ENCODE measurements at regions not wholly inside any gene's neighbourhood (a gene's known extent, or its start where the extent isn't known, plus 50 kb on each side); places are given as distances from the start of the nearest gene placed in this dataset.

DNA sequence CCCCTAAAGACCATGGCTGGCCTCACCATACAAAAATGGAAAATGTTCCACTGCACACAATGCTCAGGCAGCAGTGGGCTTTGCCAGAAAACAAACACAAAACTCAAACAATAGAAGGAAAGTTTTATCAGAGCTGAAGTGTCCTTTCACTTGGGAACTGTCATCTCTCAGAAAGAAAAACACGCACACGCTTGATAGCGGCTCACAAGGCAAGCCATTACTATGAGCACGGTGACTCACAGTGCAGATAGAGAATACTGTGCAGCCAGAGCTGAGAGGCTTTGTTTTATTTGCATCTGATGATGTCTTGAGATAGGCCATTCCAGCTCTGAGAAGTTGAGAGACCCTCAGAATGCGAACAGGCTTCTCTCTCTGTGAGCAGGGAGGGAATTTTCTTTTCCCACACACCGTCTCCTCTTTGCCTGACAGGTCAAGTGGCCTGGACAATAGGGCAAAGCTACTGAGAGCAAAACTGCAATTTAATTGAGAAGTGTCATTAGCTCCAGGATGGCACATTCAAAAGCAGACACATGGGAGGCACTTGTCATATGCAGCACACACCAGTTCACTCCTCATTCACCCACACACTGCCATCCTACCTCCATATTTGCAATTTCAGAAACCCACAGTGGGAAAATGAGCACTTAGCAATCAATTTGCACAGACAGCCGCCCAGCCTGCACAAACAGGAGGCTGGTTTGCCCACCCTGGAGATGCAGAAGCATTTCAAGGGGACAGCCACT, 236.6 kb downstream of the SS18 start (continued):
- TF ChIP-seq, protein P1, sequence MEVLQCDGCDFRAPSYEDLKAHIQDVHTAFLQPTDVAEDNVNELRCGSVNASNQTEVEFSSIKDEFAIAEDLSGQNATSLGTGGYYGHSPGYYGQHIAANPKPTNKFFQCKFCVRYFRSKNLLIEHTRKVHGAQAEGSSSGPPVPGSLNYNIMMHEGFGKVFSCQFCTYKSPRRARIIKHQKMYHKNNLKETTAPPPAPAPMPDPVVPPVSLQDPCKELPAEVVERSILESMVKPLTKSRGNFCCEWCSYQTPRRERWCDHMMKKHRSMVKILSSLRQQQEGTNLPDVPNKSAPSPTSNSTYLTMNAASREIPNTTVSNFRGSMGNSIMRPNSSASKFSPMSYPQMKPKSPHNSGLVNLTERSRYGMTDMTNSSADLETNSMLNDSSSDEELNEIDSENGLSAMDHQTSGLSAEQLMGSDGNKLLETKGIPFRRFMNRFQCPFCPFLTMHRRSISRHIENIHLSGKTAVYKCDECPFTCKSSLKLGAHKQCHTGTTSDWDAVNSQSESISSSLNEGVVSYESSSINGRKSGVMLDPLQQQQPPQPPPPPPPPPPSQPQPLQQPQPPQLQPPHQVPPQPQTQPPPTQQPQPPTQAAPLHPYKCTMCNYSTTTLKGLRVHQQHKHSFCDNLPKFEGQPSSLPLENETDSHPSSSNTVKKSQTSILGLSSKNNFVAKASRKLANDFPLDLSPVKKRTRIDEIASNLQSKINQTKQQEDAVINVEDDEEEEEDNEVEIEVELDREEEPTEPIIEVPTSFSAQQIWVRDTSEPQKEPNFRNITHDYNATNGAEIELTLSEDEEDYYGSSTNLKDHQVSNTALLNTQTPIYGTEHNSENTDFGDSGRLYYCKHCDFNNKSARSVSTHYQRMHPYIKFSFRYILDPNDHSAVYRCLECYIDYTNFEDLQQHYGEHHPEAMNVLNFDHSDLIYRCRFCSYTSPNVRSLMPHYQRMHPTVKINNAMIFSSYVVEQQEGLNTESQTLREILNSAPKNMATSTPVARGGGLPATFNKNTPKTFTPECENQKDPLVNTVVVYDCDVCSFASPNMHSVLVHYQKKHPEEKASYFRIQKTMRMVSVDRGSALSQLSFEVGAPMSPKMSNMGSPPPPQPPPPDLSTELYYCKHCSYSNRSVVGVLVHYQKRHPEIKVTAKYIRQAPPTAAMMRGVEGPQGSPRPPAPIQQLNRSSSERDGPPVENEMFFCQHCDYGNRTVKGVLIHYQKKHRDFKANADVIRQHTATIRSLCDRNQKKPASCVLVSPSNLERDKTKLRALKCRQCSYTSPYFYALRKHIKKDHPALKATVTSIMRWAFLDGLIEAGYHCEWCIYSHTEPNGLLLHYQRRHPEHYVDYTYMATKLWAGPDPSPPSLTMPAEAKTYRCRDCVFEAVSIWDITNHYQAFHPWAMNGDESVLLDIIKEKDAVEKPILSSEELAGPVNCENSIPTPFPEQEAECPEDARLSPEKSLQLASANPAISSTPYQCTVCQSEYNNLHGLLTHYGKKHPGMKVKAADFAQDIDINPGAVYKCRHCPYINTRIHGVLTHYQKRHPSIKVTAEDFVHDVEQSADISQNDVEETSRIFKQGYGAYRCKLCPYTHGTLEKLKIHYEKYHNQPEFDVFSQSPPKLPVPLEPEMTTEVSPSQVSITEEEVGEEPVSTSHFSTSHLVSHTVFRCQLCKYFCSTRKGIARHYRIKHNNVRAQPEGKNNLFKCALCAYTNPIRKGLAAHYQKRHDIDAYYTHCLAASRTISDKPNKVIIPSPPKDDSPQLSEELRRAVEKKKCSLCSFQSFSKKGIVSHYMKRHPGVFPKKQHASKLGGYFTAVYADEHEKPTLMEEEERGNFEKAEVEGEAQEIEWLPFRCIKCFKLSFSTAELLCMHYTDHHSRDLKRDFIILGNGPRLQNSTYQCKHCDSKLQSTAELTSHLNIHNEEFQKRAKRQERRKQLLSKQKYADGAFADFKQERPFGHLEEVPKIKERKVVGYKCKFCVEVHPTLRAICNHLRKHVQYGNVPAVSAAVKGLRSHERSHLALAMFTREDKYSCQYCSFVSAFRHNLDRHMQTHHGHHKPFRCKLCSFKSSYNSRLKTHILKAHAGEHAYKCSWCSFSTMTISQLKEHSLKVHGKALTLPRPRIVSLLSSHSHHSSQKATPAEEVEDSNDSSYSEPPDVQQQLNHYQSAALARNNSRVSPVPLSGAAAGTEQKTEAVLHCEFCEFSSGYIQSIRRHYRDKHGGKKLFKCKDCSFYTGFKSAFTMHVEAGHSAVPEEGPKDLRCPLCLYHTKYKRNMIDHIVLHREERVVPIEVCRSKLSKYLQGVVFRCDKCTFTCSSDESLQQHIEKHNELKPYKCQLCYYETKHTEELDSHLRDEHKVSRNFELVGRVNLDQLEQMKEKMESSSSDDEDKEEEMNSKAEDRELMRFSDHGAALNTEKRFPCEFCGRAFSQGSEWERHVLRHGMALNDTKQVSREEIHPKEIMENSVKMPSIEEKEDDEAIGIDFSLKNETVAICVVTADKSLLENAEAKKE (CRISPR knock-in tag; IDR thresholded peaks at IDR 0.05), result no peak

DNA sequence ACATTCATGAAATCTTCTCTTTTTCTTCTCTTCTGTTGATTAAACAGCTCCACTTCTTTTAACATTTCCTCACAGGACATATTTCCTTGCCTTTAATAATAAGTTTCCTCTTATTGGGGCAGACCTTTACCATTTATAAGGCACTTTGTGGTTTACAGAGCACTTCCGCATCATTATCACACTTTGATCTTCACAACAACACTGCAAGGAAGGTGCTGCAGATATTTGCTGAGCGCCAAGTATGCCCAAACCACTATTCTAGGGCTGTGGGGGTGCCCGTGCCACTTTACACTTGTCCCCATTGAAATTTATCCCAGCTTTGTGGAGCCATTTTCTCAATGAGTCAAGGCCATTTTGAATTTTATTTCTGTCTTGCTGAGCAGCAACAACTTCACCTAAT, 246.6 kb downstream of the SS18 start:
- H2AFZ ChIP-seq, result no peak overlapping the region
- H3F3A ChIP-seq (replicated peaks; ENCODE audit: low read depth), result no peaks in the 10 kb centered on the region
- Mint-ChIP-seq H3K4me1 (peaks cover 6% of the 10 kb centered on the region; the same call in 2 of the 3 replicates), H3K4me3 (no peak overlapping the region), H3K9me3 (no peaks in the 10 kb centered on the region), H3K36me3 (ENCODE audit: low read depth) (no peaks in the 10 kb centered on the region), H3K27me3 (ENCODE audit: insufficient read depth, low read depth, poor library complexity) (no peaks in the 10 kb centered on the region), H3K27ac (no peak overlapping the region)
- H3K4me2 ChIP-seq, result no peak overlapping the region
- no peaks in the 10 kb centered on the region; the same call in 1 of the 2 replicates for H3K4me1 ChIP-seq (ENCODE audit: insufficient read depth)
- no peaks in the 10 kb centered on the region for H4K20me1 ChIP-seq (replicated peaks; ENCODE audit: insufficient read depth)
- no peaks in the 10 kb centered on the region for H3K79me2 ChIP-seq (replicated peaks; ENCODE audit: insufficient read depth)
- H3K27ac ChIP-seq (ENCODE audit: low read depth), result no peak overlapping the region
- peaks cover 6% of the 10 kb centered on the region for H3K9me2 ChIP-seq (ENCODE audit: insufficient read depth)
- H3K4me3 ChIP-seq, result no peak overlapping the region
- no peaks in the 10 kb centered on the region for H3K27me3 ChIP-seq (ENCODE audit: insufficient read depth)
- no peaks in the 10 kb centered on the region for H3K36me3 ChIP-seq (ENCODE audit: insufficient read depth)
- DNase-seq (ENCODE audit: low spot score) (no peak), ATAC-seq (no peak)
- TF ChIP-seq POLR2AphosphoS5 (IDR thresholded peaks at IDR 0.05; ENCODE audit: low read depth), result no peak
- TF ChIP-seq, protein P2, sequence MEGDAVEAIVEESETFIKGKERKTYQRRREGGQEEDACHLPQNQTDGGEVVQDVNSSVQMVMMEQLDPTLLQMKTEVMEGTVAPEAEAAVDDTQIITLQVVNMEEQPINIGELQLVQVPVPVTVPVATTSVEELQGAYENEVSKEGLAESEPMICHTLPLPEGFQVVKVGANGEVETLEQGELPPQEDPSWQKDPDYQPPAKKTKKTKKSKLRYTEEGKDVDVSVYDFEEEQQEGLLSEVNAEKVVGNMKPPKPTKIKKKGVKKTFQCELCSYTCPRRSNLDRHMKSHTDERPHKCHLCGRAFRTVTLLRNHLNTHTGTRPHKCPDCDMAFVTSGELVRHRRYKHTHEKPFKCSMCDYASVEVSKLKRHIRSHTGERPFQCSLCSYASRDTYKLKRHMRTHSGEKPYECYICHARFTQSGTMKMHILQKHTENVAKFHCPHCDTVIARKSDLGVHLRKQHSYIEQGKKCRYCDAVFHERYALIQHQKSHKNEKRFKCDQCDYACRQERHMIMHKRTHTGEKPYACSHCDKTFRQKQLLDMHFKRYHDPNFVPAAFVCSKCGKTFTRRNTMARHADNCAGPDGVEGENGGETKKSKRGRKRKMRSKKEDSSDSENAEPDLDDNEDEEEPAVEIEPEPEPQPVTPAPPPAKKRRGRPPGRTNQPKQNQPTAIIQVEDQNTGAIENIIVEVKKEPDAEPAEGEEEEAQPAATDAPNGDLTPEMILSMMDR (conservative IDR thresholded peaks at IDR 0.05; ENCODE audit: low read depth in 2 of 2), result no peak
- TF ChIP-seq, protein P3, sequence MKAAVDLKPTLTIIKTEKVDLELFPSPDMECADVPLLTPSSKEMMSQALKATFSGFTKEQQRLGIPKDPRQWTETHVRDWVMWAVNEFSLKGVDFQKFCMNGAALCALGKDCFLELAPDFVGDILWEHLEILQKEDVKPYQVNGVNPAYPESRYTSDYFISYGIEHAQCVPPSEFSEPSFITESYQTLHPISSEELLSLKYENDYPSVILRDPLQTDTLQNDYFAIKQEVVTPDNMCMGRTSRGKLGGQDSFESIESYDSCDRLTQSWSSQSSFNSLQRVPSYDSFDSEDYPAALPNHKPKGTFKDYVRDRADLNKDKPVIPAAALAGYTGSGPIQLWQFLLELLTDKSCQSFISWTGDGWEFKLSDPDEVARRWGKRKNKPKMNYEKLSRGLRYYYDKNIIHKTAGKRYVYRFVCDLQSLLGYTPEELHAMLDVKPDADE (IDR thresholded peaks at IDR 0.05), result no peak
- TF ChIP-seq, protein P1 (CRISPR knock-in tag; IDR thresholded peaks at IDR 0.05), result no peak
- no peak for TF ChIP-seq ZNF114 (CRISPR knock-in tag; IDR thresholded peaks at IDR 0.05)

Data from GM23338 (cell line).